Pancreas (tissue), 10 donors: ENCODE measurements at regions not wholly inside any gene's neighbourhood (a gene's known extent, or its start where the extent isn't known, plus 50 kb on each side); places are given as distances from the start of the nearest gene placed in this dataset.

Experiments used
- ATAC-seq, 4 donors: fragments of 200-7000 bp; cut with Tn5 transposase; one replicate each; pipeline versions ENCODE4 v1.8.0 to v1.9.1; 2020; ENCODE audit warnings: mild to moderate bottlenecking in 4 of 4, moderate library complexity in 4 of 4
- DNase-seq, 6 donors: peaks; one replicate each; pipeline ENCODE4 v3.0.0-alpha.2; 2020
- FAIRE-seq: peaks from 2 replicates; lab custom pipeline; 2012; peaks lifted over from hg19 to GRCh38; lab: Jason Lieb, UNC
- H3K27ac ChIP-seq, 4 donors: fragments of 200-600 bp; sonication (generic); 1 replicate in 3 of 4; 2 replicates in 1 of 4; pipeline versions ENCODE4 v1.5.0 to v1.8.0; 2020
- H3K27me3 ChIP-seq, 4 donors: fragments of 200-600 bp; one replicate each; pipeline ENCODE4 v1.8.0; 2021
- H3K36me3 ChIP-seq, 3 donors: fragments of 200-600 bp; sonication (generic) in 1 of 3; one replicate each; pipeline versions ENCODE4 v1.5.0 to v1.8.0; 2020 to 2021
- H3K4me1 ChIP-seq, 3 donors: fragments of 200-600 bp; one replicate each; pipeline ENCODE4 v1.8.0; 2021
- H3K4me3 ChIP-seq, 4 donors: fragments of 200-600 bp; sonication (generic) in 2 of 4; one replicate each; pipeline versions ENCODE4 v1.5.0 to v1.8.0; 2020 to 2021
- H3K9me3 ChIP-seq, 4 donors: fragments of 200-600 bp; one replicate each; pipeline ENCODE4 v1.8.0; 2021
- WGBS, 2 donors: extraction: QIAGEN DNeasy Blood & Tissue Kit; methylation state at CpG; one replicate each; pipeline ENCODE4 v1.1.7; 2013; 5-methylcytosine and 5-hydroxymethylcytosine counted together
- intact Hi-C, 3 donors: fragments of 100-400 bp; cut with DNase I; formaldehyde crosslinking; loops; one replicate each; pipeline versions ENCODE4 v1.11.1 to v1.14.2; 2022
- TF ChIP-seq, protein P1 (sequence below), 4 donors: fragments of 200-600 bp; sonication (generic) in 3 of 4; IDR thresholded peaks; one replicate each; pipeline versions ENCODE4 v1.5.0 to v1.8.0; 2021; ENCODE audit warnings: antibody characterized with exemption in 4 of 4
- donor health status: healthy with polysubstance abuse.
- donor health status: DM: no; HTN: no; CAD: no; lungs with moderate emphysema.
- donor health status: DM: no; HTN: no; CAD: no.
- donor health status: control.
- donor health status: control.
- donor health status: Bipolar disorder and iron deficiency.
- donor health status: DM: yes; HTN: yes; CAD: no.
- donor health status: DM: no; HTN: no; CAD: no.
- donor health status: DM: no; HTN: no; CAD: no.
- donor health status: DM: yes; HTN: yes; CAD: no.

DNA sequence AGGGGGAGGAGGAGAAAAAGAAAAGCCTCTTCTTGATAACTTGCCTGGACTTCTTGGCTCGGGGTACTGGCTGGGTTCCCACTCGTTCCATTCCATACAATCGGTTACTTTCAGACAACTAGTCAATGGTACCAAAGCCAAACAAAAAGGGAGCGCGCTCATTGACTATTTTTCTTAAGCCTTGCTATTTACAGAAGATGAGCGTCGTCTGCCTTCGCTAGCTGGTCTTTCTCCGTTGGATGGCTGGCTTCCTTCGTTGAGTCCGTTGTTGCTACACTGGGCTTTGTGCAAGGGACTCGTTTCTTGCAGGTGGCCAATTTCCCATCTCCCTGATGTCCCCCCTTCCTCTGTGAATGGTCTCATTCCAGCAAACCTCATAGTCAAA is 260.4 kb downstream of the ZNF516 start:
- intact Hi-C loops: no loop called here
- Histone ChIP-seq H3K4me1 (no peaks in the 10 kb centered on the region), H3K9me3 (no peaks in the 10 kb centered on the region), H3K27ac (no peak overlapping the region), H3K27me3 (no peaks in the 10 kb centered on the region), H3K4me3 (no peak overlapping the region), H3K36me3 (no peaks in the 10 kb centered on the region)
- WGBS, 2 donors: 55 to 72% methylated on average over 12 of the region's 12 CpGs
- DNase-seq: no peak
- ATAC-seq: no peak
- TF ChIP-seq, protein P1, sequence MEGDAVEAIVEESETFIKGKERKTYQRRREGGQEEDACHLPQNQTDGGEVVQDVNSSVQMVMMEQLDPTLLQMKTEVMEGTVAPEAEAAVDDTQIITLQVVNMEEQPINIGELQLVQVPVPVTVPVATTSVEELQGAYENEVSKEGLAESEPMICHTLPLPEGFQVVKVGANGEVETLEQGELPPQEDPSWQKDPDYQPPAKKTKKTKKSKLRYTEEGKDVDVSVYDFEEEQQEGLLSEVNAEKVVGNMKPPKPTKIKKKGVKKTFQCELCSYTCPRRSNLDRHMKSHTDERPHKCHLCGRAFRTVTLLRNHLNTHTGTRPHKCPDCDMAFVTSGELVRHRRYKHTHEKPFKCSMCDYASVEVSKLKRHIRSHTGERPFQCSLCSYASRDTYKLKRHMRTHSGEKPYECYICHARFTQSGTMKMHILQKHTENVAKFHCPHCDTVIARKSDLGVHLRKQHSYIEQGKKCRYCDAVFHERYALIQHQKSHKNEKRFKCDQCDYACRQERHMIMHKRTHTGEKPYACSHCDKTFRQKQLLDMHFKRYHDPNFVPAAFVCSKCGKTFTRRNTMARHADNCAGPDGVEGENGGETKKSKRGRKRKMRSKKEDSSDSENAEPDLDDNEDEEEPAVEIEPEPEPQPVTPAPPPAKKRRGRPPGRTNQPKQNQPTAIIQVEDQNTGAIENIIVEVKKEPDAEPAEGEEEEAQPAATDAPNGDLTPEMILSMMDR (IDR thresholded peaks at IDR 0.05): no peak
- FAIRE-seq: no peak

DNA sequence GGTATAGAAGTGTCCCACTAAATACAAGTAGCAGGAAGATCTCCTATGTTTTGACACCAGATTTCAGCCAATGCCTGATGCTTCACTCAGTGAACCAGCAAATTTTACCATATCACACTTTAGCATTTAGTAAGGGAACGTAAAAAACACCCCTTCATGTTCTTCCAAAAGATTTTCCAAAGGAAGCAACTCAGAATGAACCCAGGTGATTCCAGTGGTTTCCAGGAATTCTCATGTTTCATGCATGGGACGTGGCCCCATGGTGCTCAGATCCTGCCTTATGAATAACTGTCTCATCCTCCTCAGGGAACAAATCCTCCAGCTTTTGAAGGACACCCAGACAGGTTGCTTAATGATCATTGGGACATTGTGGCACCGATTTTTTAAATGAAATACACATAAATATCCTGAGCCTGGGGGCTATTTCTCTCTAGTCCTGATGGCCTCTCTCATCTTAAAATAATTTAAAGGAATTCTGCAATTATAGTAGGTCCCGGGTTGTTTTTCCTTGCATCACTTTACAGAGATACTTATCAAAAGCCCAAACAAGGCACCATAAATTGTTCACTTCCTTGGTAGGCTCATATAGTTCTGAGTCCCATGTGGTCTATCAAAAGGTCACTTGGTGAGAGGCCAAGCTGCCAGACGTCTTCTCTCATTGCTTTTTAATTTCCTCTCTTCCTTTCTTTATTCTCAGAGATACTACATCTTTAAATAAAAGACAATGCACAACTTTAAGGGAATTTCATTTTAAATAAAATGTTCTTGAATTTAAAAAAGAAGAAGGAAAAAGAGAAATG is 261.0 kb downstream of the ZNF516 start:
- ATAC-seq (no peak), DNase-seq (no peak), FAIRE-seq (no peak)
- Histone ChIP-seq H3K4me3 (no peak overlapping the region), H3K27ac (no peak overlapping the region), H3K27me3 (no peaks in the 10 kb centered on the region), H3K36me3 (no peaks in the 10 kb centered on the region), H3K9me3 (no peaks in the 10 kb centered on the region), H3K4me1 (no peaks in the 10 kb centered on the region)
- TF ChIP-seq, protein P1 (IDR thresholded peaks at IDR 0.05): no peak
- intact Hi-C loops: no loop called here
- WGBS, 2 donors: 32 to 41% methylated on average over 5 of the region's 5 CpGs

DNA sequence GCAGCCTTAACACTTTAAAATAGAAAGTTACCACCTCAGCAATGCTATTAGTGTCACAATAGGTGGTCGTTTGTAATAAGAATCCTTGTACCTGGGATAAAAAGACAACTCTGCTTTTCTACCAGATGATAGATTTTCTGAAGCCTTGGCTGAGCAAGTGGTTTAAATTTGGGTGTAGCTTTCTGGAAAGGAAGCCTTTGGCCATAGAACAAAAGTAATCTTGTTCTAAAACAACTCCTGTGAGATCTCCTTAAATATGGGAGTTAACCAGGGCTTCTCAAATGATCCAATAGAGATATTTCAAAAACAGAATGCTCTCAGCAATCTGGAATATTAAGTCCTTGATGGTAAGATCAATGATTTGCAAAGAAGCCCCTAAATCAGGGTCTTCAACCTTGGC is 261.6 kb downstream of the ZNF516 start:
- H3K27me3 ChIP-seq: no peaks in the 10 kb centered on the region
- DNase-seq: no peak
- no peaks in the 10 kb centered on the region for H3K36me3 ChIP-seq
- H3K4me3 ChIP-seq: no peak overlapping the region
- TF ChIP-seq, protein P1 (IDR thresholded peaks at IDR 0.05): no peak
- H3K4me1 ChIP-seq: no peaks in the 10 kb centered on the region
- H3K9me3 ChIP-seq: no peaks in the 10 kb centered on the region
- no peak for FAIRE-seq
- no peak overlapping the region for H3K27ac ChIP-seq
- intact Hi-C loops: no loop called here
- ATAC-seq: no peak
- 27 to 57% methylated on average over 1 of the region's 1 CpG for WGBS, 2 donors

DNA sequence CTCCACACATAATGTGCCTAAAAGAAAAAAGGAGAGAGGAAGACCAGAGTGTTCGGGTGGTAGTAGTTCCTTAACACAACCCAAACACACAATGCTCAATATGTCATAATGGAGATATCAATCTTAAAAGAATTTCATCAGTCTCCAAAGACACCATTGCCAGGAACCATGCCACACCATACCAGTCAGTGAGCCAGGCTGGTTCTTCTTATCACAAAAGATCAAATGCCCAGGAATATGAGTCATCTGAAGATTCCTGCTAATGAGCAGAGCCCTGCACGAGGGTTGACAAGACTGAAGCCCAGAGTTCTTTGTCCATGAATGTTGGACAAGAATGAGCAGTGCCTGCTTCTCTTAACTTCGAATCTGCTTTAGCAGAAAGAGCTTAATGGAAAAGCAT is 262.3 kb downstream of the ZNF516 start:
- no peaks in the 10 kb centered on the region for H3K4me1 ChIP-seq
- no peak for FAIRE-seq
- no peak overlapping the region for H3K27ac ChIP-seq
- H3K36me3 ChIP-seq: no peaks in the 10 kb centered on the region
- no peaks in the 10 kb centered on the region for H3K27me3 ChIP-seq
- no peak for DNase-seq
- H3K9me3 ChIP-seq: no peaks in the 10 kb centered on the region
- H3K4me3 ChIP-seq: no peak overlapping the region
- WGBS, 2 donors: 41 to 49% methylated on average over 3 of the region's 3 CpGs
- TF ChIP-seq, protein P1 (IDR thresholded peaks at IDR 0.05): no peak
- no peak for ATAC-seq
- intact Hi-C loops: no loop called here

DNA sequence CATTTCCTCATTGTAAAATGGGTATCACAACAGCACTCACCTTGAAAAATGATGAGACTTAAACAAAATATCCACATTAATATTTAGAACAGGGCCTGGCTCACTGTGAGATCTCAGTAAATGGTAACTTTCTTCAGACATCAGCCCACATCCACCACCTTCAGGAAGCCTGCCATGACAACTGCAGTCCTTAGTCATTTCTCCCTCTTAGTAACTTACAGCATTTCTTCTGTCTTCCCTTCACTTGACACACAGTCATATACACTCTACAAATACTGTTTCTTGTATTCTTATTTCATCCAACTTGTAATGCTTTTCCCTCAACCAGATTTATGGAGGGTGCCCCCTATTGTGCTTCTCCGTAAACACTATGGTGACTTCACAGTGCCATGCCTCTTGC is 263.0 kb downstream of the ZNF516 start:
- no peaks in the 10 kb centered on the region for H3K4me1 ChIP-seq
- no peak overlapping the region for H3K4me3 ChIP-seq
- no peak for DNase-seq
- no peak overlapping the region for H3K27ac ChIP-seq
- no peaks in the 10 kb centered on the region for H3K9me3 ChIP-seq
- TF ChIP-seq, protein P1 (IDR thresholded peaks at IDR 0.05): no peak
- intact Hi-C loops: no loop called here
- ATAC-seq: no peak
- H3K36me3 ChIP-seq: no peaks in the 10 kb centered on the region
- FAIRE-seq: no peak
- 88 to 93% methylated on average over 1 of the region's 1 CpG for WGBS, 2 donors
- H3K27me3 ChIP-seq: no peaks in the 10 kb centered on the region
